NCI-H187 (cell line): ENCODE measurements at regions not wholly inside any gene's neighbourhood (a gene's known extent, or its start where the extent isn't known, plus 50 kb on each side); places are given as distances from the start of the nearest gene placed in this dataset.
A peak's percentile ranks its signal among the peaks of the same experiment; 100 is the strongest.
"Not testable (repeated sequence)": the region's sequence is repeated elsewhere in the genome, so short reads cannot be mapped to it uniquely, and the experiment has no call there.

Experiments
- DNase-seq, 2 experiments: peaks; one replicate each; lab custom pipeline; 2025; lab: John Stamatoyannopoulos, UW

DNA sequence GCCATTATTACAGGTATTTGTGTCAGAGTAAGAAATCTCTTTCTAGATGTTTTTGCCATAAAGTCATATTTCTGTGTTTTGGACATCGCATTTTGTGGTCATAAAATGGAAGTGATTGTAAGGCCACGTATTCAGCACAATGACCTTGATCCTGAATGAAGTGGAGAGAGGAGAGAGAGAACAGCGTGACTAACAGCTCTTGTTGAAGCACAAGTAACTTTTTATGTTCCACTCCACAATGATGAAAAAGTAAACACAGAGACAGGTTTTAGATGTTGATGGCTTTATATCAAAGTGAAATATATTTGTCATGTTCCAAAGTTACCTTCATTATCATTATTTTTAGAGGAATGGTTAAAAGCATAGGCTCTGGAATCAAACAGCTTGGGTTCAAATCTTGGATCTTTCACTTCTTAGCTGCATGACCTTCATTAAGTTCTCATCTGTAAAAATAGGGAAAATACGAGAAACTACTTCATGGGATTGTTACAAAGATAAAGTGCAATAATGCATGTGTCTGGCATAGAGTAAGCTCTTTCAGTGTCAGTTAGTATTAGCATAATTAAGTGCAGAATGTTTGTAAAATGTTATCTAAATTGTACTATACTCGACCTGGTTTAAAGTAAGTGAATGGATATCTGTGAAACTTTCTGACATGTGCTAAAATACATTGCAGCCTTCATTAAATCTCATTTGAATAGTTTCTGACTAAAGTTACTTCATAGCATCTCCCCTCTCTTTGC lies 341.5 kb upstream of the DNAJC19 start:
- DNase-seq = peak in 1 of 2 experiments; percentile 17

DNA sequence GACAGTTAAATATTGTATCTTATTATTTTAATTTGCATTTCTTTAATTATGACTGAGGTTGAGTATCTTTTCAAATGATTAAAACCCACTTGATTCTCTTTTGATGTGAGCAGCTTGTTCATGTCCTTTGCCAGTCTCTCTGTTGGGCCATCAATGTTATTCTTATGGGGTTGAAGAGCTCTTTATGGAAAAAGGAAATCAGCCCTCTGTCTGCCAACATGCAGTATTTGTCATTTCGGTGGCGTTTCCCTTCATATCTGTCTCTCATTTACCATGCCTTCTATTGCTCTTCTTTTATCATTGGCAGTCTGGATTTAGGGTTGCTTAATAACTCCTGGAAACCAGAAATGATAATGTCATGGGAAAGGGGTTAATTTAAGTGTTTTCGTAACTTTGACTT lies 340.7 kb upstream of the DNAJC19 start:
- no peak for DNase-seq

DNA sequence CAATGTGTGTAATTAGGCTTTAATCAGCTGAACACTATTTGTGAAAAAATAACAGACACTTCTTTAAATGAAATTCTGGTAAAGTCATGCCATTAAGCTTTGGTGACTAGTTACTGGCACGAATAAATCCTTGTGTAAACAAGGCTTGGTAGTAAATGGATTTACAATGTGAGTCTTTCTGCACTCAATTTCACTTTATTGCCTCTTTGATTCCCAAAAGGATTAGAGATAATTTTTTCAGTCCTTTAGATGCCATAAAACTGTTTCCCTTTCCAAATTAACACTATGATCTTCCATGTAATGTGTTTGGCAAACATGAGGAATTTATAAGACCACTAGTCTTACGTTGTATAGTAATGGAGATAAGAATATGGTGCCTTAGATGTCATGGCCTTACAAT lies 339.5 kb upstream of the DNAJC19 start:
- peak; percentile 19 to 27 for DNase-seq

DNA sequence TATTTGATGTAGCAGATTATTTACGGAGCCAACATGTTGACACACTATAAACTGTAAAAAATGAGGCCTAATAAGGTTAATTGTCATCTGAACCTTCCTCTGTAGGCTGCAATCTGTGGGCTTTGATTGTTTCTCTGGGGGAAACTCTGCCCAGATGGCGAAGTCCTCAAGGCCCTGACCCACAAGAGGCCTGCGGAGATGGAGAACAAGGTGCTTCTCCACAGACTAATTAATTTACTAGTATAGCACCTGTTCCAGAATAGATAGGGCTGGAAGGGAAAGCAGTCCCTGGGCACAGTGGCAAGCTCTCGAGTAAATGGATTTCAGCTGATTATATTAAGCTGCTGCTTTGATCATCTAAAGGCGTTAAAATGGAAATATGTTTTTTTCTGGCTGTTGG lies 338.8 kb upstream of the DNAJC19 start:
- no peak for DNase-seq

DNA sequence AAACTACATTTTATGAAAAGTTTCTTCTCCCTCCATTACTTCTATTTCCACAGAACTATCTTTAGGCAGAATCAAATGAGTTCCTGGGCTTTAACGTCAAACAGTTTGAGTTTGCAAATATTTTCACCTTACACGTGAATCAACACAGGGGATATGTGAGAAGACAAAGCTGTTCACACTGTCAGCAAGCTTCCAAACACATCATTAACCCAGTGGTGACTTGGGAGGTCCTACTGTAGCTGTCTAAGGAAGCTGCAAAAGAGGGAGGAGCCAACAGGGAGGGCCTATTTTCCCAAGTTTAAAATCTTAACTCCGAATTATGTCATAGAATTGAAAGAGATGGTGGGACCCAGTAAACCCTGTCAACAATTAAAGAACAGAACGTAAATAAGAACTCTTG lies 337.8 kb upstream of the DNAJC19 start:
- DNase-seq = no peak

DNA sequence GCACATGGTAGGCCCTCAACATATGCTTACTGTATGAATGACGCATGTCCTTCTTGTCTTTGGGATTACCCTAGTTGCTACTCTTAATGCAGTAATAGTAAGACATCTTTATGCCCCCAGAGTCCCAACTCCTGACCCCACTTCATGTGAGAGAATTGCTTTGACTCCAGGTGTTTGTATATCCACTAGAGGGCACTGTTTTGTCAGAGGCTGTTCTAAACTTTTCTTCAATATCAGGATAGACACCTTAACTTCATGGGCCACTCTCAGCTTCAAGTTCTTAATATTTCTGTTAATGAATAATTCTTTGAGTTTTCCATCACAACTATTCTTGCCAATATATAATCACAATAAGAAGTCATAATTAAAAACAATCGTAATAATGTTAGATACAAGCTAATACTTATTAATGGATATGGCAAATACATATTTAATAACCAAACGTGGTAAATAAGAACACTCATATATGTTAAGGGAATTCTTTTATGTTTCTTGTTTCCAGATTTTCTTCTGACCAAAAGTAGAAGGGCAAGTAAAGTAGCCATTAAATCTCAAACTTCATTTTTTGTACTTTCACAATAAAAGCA lies 337.2 kb upstream of the DNAJC19 start:
- DNase-seq = peak in 1 of 2 experiments; percentile 7

DNA sequence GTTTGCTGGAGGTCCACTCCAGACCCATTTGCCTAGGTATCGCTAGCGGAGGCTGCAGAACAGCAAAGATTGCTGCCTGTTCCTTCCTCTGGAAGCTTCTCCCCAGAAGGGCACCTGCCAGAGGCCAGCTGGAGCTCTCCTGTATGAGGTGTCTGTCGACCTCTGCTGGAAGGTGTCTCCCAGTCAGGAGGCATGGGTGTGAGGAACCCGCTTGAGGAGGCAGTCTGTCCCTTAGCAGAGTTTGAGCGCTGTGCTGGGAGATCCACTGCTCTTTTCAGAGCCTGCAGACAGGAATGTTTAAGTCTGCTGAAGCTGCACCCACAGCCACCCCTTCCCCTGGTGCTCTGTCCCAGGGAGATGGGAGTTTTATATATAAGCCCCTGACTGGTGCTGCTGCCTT lies 335.0 kb upstream of the DNAJC19 start:
- DNase-seq = not testable (repeated sequence)

DNA sequence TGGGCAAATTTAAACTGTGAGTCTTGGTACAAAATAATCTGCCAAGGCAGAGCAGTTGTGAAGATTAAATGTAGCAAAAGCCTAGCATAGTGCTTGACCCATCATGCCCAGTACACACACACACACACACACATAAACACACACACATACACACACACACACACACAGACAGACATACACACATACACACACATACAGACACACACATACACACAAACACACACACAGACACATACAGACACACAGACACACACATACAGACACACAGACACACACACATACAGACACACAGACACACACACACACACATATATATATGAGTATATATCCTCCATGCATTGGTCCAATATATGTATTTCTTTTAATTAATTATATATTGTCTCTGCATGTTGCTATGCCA lies 328.8 kb upstream of the DNAJC19 start:
- DNase-seq = no peak

DNA sequence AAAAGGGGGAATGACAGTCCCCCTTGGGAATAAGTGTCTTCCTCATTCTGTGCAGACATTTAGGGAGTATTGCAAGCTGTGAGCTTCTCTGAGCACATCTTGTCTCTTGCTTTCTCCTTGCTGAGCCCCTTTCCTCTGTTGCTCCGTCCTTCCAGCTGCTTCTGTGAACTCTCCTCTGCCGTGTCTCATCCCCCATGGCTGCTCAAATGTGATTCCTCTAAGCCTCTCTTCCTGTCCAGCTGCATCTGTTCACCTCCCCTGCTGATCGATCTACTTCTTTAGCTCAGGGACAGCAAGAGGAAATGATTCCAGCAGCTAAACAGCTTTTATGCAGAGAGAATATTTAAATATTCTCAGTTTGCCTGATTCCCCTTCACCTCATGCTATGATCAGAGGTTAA lies 328.0 kb upstream of the DNAJC19 start:
- no peak for DNase-seq

DNA sequence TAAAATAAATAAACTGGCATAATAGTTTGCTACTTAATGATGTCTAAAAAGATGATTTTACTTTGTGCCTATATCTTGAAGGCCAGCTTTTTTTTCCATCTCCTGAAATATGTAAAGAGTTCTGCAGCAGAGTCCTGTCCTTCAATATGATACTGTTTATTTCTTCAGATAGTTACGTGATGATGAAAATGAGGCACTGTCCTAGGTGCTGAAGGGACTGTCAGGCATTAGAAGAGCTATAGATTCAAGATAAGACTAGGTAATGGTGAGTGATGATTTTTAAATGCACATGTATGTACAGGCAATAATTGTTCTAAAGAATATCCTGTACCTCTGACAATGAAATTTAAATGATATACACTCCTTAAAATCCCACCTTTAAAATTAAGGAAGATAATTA lies 326.9 kb upstream of the DNAJC19 start:
- no peak for DNase-seq

DNA sequence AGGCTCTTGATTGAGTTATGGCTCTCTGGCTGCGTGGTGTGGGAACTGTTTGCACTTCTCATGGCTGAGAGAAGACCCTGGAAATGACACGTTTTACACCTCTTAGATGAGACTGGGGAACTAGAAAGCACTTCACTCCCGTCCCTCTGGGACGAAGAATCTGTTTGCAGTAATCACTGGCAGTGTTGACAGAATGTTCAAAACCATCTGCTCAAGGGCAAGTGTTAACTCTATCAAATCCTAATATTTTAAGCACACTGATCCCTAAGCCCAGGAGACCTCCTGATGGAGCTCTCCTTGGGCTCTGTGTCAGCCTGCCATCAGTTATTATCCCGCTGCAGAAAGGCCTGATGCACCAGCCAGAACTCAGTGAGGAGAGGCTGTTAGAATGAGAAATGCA lies 323.8 kb upstream of the DNAJC19 start:
- peak; percentile 29 to 43 for DNase-seq

DNA sequence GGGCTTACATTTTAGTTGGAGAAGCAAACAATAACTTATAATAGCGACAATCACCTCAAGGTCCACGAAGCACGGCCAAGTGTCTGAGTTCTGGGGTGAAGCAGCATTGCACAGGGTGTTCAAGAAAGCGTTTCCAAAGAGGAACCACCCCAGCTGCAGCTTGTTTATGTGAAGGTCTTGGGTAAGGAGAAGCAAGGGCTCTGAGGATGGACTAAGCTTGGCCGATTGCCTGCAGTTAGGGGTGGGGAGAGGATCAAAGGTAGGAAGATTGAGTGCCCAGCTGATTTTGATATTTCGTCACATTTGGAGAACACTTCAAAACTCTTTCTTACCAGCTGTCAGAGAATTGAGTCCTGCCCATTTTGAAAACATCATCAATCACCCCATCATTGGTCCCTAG lies 321.6 kb upstream of the DNAJC19 start:
- DNase-seq = peak in 1 of 2 experiments; percentile 7

DNA sequence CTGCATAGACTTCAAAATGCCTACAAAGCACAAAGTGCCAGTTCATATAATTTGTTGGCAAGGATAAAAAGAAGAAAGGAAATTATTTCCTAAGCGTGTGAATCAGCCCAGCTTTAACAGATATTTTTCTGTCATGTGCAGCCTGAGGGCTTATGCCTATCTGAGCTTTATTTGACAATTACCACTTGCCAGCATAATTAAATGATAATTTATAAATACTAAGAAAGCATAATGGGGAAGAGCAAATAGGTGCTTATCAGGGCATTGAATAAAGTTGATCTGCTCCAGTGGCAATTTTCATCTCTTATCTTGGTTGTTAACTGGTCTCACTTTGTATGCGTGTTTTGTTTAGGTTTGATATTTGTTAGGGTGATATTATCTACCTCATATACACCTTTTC lies 313.4 kb upstream of the DNAJC19 start:
- DNase-seq = no peak

DNA sequence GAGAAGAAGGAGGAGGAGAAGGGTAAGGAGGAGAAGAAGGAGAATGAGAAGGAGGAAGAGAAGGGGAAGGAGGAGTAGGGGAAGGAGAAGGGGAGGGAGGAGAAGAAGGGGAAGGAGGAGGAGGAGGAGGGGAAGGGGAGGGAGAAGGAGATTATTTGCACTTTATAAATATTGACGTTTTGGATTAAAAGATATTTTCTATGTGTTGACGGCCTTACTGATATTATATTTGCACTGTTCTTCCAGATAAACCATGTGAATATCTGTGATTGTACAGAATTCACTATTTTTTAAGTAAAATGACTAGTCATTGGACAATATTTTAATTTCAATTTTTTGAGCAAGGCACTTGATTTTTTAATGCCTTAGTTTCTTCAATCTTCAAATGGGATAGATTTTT lies 310.5 kb upstream of the DNAJC19 start:
- no peak for DNase-seq

DNA sequence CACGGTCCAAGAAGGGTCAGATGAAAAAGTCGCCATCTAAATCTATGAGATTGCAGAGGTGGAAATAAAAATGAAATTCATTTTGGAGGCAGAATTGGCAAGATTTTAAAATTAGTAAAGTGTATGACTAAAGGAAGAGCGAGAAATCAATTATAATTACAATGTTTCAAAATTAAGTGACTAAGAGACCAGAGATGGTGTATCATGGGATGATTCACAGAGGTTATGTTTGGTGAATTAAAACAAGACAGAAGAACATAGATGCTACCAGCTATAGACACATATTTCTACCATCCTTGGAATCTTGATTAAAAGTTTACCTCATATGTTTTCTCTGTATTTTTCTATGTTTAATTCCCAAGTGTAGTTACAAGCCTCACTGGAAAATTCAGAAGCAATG lies 308.9 kb upstream of the DNAJC19 start:
- DNase-seq = no peak

DNA sequence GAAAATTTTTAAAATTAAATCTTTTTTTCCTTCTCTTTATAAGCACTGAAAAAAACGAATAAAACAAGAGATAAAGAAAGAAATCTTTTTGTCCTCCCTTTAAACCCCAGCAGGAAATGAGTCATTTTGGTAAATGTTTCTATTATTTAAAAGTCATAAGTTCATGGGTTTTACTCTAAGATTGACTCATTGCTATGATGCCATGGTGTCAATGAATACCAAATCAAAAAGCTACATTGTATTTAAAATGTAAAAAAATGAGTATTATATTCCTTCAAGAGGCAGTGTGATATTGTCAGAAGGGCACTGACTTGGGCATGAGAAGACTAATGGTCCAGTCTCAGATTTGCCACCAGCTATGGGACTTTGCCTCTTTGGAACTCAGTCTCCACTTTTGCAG lies 303.4 kb upstream of the DNAJC19 start:
- no peak for DNase-seq

DNA sequence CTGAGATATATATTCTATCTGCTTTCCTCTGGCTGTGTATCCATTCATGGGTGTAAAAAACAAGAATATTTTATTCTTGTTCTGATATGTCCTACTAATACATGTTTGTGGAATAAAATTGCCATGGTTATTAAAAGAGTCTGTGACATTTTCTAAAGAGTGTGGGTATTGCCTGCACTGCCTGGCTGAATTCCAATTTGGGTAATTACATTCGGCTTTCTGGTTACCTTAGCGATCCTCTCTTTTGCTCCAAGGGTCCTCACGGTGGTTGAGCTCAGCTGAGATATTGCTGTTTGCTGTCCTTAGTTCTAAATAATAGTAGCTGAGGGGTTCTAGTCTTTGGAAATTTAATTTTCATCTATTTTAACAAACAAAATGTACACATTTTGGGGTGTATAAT lies 301.4 kb upstream of the DNAJC19 start:
- no peak for DNase-seq

DNA sequence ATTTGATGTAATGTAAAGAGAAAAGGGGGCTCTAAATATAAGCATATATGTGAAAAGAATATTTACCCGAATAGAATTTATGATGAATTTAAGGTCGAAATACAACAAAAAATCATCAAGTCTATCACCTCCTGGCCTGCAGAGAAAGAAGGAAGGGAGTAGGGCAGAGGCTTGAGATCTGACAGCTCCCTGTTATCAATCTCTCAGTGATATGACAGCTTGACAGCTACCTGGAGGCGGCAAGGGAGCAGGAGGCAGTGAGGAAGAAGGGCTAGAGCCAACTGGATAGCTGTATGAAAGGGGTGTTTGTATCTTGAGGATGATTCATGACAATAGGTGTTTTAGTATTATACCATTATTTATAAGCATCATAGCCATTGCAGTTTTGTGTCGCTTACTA lies 299.8 kb upstream of the DNAJC19 start:
- DNase-seq = no peak

DNA sequence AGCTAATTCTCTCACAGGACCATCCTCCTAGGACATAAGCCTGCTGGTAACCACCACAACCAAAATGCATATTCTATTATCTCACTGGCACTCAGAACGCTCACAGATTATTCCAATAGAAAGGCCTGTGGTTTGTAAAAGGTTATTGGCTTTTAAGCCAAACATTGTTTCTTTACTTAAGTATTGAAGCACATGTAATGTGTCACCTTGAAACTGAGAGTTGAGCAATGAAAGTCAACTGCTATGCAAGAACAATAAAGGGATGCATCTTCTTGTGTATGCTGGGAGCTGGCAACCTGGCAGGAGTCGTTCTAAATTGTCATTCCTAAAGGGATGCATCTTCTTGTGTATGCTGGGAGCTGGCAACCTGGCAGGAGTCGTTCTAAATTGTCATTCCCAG lies 298.6 kb upstream of the DNAJC19 start:
- no peak for DNase-seq

DNA sequence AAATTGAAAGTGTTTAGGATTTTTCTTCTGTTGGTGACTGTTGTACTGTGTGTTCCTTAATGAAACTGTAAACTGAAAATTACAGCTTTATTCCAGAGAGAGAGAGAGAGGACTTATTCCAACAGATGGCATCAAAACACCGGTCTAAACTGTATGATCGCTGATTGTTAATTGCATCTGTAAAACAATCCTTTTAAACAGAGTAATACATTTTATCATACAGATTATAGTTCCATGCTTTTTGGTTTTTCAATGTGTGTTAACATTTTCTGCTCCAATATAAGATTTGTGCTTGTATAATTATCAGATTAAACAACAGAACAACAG lies 289.7 kb upstream of the DNAJC19 start:
- no peak for DNase-seq

DNA sequence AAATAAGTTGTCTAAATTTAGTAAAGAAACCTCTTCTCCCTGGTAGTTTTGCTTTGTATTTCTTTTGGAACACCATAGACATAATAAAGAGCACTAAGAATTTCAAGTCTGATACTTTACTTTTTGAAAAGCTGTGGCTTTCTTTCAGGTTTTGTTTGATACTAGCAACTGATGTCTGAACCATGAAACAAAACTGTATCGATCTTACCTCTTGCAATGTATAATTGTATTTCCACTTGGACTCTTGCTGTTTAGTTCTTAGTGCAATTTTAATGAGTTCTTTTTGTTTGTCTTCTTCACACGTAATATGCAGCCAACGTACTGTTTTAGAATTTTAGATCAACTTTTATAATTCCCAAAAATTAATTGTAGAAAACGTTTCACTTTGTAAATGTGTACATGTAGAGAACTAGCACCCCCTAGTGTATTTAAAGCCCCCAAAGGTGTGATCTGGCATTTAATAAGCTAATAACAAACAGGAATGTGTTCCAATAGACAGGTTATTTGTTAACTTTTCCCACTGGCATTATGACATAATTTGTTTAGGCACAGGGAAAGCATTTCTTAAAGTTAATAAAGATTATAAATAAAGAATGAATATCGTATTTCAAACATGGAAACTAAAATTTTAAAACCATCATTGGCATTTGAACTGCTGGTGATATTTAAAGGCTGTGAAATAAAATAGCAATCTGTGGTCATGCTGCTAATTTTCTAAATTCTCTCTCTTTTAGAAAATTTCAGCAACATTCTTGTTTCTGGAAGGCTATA lies 289.1 kb upstream of the DNAJC19 start:
- no peak for DNase-seq

DNA sequence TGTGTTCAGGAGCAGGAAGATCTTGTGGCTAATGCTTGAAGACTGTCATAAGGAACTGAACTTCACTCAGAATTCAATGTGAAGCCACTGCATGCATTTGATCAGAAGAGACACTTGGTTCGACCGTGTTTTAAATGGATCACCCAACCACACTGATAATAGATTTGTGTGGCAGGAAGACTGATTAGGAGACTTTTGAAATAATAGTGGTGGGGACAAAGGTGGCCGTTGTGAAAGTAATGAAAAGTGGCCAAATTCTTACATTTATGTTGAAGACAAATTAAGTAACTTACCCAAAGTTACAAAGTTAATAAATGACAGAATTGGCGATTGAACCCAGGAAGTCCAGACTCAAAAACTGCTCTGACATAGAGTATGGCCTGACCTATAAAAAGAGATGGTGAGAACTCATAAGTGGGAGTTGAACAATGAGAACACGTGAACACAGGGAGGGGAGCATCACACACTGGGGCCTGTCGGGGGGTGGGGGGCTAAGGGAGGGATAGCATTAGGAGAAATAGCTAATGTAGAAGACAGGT lies 286.9 kb upstream of the DNAJC19 start:
- DNase-seq = no peak

DNA sequence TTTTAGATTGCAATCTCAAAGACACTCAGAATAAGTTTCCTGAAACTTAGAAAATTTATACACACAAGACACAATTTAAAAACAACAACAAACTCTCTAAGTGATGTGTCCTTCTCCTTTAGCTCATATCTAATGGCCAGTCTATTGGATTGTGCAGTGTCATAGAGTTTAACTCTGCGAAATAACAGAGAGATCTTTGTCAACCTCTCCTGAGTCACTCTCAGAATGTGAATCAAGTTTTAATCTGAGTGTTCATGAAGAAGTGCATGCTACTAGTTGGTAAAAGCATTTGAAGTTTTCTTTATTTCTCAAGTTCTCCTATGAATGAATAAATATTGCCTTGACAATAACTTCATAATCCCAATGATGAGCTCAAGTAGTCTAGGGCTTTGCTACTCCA lies 284.5 kb upstream of the DNAJC19 start:
- DNase-seq = no peak
